ENCODE measurements at regions not wholly inside any gene's neighbourhood (a gene's known extent, or its start where the extent isn't known, plus 50 kb on each side); places are given as distances from the start of the nearest gene placed in this dataset.

DNA sequence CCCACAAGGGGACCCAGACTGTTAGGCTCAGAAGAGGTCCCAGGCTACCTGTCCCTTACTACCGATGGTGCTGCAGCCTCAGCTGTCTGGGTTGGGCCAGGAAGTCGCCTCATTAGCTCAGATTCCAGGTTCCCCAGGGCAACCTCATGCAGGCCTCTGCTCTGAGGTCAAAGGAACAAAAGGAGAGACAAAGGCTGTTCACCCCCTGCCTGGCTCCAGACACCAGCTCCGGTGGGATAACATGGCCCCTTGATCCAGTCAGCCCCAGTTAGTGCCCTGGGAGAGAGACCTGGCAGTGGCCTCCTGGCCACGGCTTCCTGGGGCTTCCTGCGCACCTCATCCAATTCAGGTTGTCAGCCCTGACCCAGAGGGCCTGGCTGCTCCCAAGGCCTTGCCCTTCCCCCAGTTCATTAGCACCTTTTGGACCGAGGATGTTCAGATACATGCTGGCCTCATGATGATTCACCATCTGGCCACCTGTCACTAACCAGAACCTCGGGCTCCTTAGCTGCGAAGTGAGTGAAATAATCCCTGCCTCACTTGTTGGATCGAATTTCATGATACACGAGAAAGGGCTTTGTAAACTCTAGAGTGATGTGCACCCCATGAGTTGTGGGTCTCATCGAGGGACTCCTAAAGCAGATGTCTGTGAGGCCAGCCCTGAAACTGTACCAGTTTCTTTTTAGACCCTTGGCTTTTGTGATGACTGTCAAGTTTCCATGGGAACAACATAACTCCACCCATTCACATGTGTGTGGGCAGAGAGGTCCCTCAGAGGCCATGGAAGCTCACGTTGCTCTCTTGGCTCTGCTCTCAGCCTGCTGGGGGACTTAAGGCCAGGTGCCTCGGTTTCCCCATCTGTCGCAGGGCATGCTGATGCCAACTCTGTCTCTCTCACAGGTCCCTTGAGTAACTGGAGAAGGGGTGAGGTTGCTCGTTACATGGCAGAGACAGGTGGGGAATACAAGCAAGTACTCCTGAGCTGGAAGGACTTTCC, 79.5 kb upstream of the PCBD1 start:
- Mint-ChIP-seq H3K4me1 (peaks cover 16% of the 10 kb centered on the region), H3K36me3 (ENCODE audit: low read depth) (no peaks in the 10 kb centered on the region), H3K27ac (no peak overlapping the region), H3K9me3 (peaks cover 18% of the 10 kb centered on the region), H3K4me3 (no peak overlapping the region), H3K27me3 (ENCODE audit: low read depth) (peaks cover 30% of the 10 kb centered on the region)
- TF ChIP-seq, protein P1, sequence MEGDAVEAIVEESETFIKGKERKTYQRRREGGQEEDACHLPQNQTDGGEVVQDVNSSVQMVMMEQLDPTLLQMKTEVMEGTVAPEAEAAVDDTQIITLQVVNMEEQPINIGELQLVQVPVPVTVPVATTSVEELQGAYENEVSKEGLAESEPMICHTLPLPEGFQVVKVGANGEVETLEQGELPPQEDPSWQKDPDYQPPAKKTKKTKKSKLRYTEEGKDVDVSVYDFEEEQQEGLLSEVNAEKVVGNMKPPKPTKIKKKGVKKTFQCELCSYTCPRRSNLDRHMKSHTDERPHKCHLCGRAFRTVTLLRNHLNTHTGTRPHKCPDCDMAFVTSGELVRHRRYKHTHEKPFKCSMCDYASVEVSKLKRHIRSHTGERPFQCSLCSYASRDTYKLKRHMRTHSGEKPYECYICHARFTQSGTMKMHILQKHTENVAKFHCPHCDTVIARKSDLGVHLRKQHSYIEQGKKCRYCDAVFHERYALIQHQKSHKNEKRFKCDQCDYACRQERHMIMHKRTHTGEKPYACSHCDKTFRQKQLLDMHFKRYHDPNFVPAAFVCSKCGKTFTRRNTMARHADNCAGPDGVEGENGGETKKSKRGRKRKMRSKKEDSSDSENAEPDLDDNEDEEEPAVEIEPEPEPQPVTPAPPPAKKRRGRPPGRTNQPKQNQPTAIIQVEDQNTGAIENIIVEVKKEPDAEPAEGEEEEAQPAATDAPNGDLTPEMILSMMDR (IDR thresholded peaks at IDR 0.05; ENCODE audit: unreplicated experiment in 3 of 3): no peak

DNA sequence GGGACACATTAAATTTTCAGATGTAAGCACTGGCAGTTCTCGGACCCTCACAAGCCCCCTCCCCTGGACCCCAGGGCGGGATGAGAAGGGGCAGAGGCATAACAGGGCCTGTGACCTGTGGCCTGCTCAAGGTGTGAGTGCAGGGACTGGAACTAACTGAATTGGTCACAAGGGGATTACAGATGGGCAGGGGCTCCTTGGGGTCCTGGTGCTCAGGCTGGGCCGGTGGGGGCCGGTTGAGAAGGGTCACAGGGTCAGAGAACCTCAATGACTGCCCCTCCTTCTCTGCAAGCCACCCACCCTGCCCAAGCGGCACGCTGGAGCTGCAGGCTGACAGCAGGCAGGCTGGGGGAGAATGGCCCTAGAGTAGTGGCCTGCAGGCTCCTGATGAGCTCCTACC, 80.8 kb upstream of the PCBD1 start:
- Mint-ChIP-seq H3K36me3 (ENCODE audit: low read depth) (no peaks in the 10 kb centered on the region), H3K4me3 (no peak overlapping the region), H3K27me3 (ENCODE audit: low read depth) (peaks cover 25% of the 10 kb centered on the region), H3K4me1 (peaks cover 16% of the 10 kb centered on the region), H3K9me3 (peaks cover 18% of the 10 kb centered on the region), H3K27ac (no peak overlapping the region)
- TF ChIP-seq, protein P1 (IDR thresholded peaks at IDR 0.05; ENCODE audit: unreplicated experiment in 3 of 3): no peak

DNA sequence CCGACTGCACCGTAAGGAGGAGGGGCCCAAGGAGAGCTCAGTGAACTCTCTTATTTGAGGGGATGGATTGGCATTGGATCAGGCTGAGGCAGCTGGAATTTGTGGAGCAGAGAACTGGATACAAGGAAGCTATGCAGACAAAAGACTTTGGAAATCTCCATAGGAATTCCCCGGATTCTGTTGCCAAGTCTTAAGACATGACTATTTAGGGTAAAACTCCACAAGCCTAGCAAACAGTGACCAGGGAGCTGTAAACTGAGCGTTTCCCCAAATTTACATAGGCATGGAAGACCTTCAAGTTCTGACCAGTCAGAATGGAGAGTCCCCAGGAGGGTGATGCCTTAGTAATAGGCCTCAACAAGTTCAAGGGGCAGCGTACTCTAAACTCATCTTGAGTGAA, 82.5 kb upstream of the PCBD1 start:
- TF ChIP-seq, protein P1 (IDR thresholded peaks at IDR 0.05; ENCODE audit: unreplicated experiment in 3 of 3): no peak
- Mint-ChIP-seq H3K27me3 (ENCODE audit: low read depth) (peaks cover 22% of the 10 kb centered on the region), H3K36me3 (ENCODE audit: low read depth) (no peaks in the 10 kb centered on the region), H3K4me3 (no peak overlapping the region), H3K9me3 (peaks cover 23% of the 10 kb centered on the region), H3K4me1 (peaks cover 16% of the 10 kb centered on the region), H3K27ac (peak overlapping the region in 2 of 3 experiments; percentile 8)

DNA sequence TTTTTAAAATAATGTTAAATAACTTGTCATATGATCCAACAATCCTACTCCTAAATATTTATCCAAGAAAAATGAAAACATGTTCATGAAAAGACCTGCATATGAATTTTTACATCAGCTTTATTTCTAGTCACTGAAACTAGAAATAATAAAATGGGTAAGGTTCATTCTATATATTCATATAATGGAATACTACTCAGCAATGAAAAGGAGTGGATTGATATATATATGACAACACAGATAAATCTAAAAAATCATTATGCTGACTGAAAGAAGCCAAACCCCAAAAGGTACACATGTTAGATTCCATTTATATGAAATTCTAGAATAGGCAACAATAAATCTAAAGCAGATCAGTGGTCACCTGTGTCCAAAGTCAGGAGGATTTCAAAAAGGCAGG, 84.9 kb upstream of the PCBD1 start:
- H3K27me3 Mint-ChIP-seq (ENCODE audit: low read depth): peaks cover 12% of the 10 kb centered on the region
- TF ChIP-seq, protein P1 (IDR thresholded peaks at IDR 0.05; ENCODE audit: unreplicated experiment in 3 of 3): no peak

DNA sequence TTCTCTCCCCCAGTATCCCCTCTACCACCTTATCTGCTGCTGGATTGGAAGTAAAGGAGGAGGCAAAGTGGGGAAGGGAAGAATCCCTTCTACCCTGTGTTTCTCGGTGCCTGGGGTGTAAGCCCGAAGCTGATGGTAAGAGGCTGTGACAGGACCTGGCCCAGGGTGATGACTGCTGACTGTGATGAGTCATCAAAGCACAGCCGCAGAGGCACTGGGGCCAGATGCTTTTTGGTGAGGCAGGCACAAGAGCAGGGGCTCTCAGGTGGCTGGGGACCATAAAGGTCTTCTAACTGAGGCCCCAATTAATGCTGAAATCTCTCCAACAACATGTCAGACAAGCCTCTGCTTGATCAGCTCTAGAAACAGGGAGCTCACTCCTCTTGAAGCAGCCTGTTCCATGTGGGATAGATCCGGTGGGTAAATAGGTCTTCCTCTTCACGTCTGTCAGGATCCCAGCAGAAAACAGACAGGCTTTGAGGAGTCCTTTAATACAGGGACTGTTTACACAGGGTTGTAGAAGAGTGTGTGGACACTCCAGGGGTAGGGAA, 86.1 kb upstream of the PCBD1 start:
- no peak overlapping the region for H3K27ac Mint-ChIP-seq
- no peak overlapping the region for H3K4me3 Mint-ChIP-seq
- no peaks in the 10 kb centered on the region for H3K4me1 Mint-ChIP-seq
- TF ChIP-seq, protein P1 (IDR thresholded peaks at IDR 0.05; ENCODE audit: unreplicated experiment in 3 of 3): no peak
- no peaks in the 10 kb centered on the region for H3K36me3 Mint-ChIP-seq (ENCODE audit: low read depth)
- H3K27me3 Mint-ChIP-seq (ENCODE audit: low read depth): peaks cover 8% of the 10 kb centered on the region
- H3K9me3 Mint-ChIP-seq: peaks cover 26% of the 10 kb centered on the region

More for the DNA sequence above, 84.9 kb upstream of the PCBD1 start:
- no peak overlapping the region for H3K4me3 Mint-ChIP-seq
- H3K36me3 Mint-ChIP-seq (ENCODE audit: low read depth): no peaks in the 10 kb centered on the region
- peaks cover 6% of the 10 kb centered on the region for H3K4me1 Mint-ChIP-seq
- no peak overlapping the region for H3K27ac Mint-ChIP-seq
- peaks cover 26% of the 10 kb centered on the region for H3K9me3 Mint-ChIP-seq
